Neural progenitor cell (in vitro differentiated cells): ENCODE measurements at regions not wholly inside any gene's neighbourhood (a gene's known extent, or its start where the extent isn't known, plus 50 kb on each side); places are given as distances from the start of the nearest gene placed in this dataset.

Source experiments
- CTCF ChIP-seq: fragments of 200-600 bp; sonication (generic); IDR thresholded peaks from 2 replicates; pipeline ENCODE4 v1.5.1; 2017; ENCODE audit warnings: antibody characterized with exemption, mild to moderate bottlenecking
- EZH2phosphoT487 ChIP-seq: fragments of 200-600 bp; sonication (generic); IDR thresholded peaks from 2 replicates; pipeline ENCODE4 v1.6.1; 2017; ENCODE audit warnings: antibody characterized with exemption

- TF ChIP-seq CTCF: no peak
- TF ChIP-seq EZH2phosphoT487: no peak
Observed at GRCh38 chr6:16955899-16956298, 146.0 kb upstream of the STMND1 start.
